ENCODE measurements at regions not wholly inside any gene's neighbourhood (a gene's known extent, or its start where the extent isn't known, plus 50 kb on each side); places are given as distances from the start of the nearest gene placed in this dataset.
"Not testable (repeated sequence)": the region's sequence is repeated elsewhere in the genome, so short reads cannot be mapped to it uniquely, and the experiment has no call there.

- H3K4me3 Mint-ChIP-seq, result peak overlapping the region; percentile 60
- H3K9me3 Mint-ChIP-seq, result no peaks in the 10 kb centered on the region
- peak overlapping the region; percentile 75 for H3K27ac Mint-ChIP-seq
- H3K36me3 Mint-ChIP-seq, result peaks cover 18% of the 10 kb centered on the region
- ATAC-seq (peak; percentile 89), DNase-seq (ENCODE audit: low spot score in 2 of 2) (peak; percentile 42 to 85)
- H3K4me1 Mint-ChIP-seq, result peaks cover 20% of the 10 kb centered on the region
Observed at GRCh38 chr12:124713436-124714082, 146.1 kb upstream of the NCOR2 start.

DNA sequence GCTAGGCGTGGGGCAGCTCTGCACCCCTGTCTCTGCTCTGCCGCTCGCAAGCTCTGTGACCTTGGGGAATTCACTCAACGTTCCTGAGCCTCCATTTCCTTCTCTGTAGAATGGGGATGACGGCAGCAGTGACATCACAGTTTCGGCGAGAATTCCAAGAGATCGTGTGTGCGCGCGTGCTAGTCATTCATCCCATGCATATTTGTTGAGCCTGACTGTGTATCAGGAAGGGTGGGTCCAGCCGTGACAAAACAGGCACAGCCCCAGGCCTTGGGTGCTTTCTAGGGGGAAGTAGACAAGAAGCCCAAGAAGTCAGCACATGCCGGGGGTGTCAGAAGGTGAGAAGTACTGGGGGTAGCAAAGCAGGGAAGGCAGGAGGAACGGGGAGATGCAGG lies 145.6 kb upstream of the NCOR2 start:
- Mint-ChIP-seq H3K9me3 (no peaks in the 10 kb centered on the region), H3K4me3 (peak overlapping the region; percentile 60), H3K36me3 (peaks cover 18% of the 10 kb centered on the region), H3K4me1 (peaks cover 20% of the 10 kb centered on the region), H3K27ac (peak overlapping the region; percentile 75)
- ATAC-seq, result no peak
- DNase-seq (ENCODE audit: low spot score in 2 of 2), result no peak

DNA sequence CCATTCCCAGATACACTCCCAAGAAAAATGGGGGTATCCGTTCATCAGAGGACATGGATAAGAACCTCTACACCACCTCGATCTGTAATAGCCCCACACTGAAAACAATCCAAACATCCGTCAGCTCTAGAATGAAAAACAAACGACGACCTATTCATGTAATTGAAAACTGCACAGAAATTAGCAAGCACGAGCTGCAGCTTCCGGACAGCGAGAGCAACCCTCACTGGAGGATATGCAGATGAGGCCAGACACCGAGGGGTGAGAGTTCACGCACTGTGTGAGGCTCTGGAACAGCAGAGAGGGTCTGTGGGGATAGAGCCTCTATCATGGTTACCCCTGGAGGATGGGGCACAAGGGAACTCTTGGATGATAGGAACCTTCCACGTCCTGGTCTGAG lies 143.9 kb upstream of the NCOR2 start:
- H3K27ac Mint-ChIP-seq, result no peak overlapping the region
- no peaks in the 10 kb centered on the region for H3K9me3 Mint-ChIP-seq
- ATAC-seq (no peak), DNase-seq (ENCODE audit: low spot score in 2 of 2) (no peak)
- H3K36me3 Mint-ChIP-seq, result peaks cover 18% of the 10 kb centered on the region
- H3K4me3 Mint-ChIP-seq, result no peak overlapping the region
- peaks cover 20% of the 10 kb centered on the region for H3K4me1 Mint-ChIP-seq

DNA sequence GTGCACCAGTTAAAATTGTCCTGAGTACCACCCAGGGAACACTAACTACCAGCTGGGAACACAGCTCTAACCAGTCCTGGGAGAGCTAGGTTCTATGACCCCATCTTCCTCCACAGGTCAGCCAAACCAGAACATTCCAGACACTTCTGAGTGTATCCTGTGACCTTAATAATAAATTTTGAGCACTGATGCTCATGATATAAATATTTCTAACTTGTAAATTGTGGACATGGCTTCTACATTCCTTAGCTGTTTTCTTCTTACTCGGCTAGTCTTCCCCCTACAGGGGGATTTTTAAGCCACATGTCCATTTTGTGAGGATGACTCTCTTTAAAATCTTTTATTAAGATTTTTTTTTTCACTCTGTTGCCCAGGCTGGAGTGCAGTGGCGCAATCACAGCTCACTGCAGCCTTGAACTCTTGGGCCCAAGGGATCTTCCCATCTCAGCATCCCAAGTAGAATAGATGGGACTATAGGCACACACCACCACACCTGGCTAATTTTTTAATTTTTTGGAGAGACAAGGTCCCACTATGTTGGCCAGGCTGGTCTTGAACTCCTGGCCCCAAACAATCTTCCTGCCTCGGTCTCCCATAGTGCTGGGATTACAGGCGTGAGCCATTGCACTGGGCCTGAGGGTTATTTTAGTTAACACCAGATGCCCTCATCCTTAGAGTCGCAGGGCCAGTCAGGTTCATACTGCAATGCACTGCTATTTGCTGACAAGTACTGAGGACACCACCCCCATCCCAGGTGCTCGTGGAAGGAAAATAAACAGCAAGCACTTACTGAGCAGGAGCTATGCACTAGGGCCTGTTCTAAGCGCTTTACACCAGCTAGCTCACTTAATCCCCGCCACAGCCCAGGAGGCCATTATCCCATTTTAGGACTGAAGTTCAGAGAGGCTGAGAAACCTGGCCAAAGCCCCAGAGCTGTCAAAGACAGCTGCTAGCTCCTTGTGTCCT lies 142.6 kb upstream of the NCOR2 start:
- no peak for DNase-seq (ENCODE audit: low spot score in 2 of 2)

GRCh38 chr12:124707316-124707715 lies 139.9 kb upstream of the NCOR2 start:
- Mint-ChIP-seq H3K4me1 (no peaks in the 10 kb centered on the region), H3K36me3 (no peaks in the 10 kb centered on the region), H3K27ac (no peak overlapping the region), H3K4me3 (no peak overlapping the region), H3K9me3 (no peaks in the 10 kb centered on the region)
- DNase-seq (ENCODE audit: low spot score in 2 of 2) (no peak), ATAC-seq (no peak)

More for the DNA sequence above, 142.6 kb upstream of the NCOR2 start:
- H3K9me3 Mint-ChIP-seq, result no peaks in the 10 kb centered on the region
- no peak overlapping the region for H3K4me3 Mint-ChIP-seq
- H3K27ac Mint-ChIP-seq, result no peak overlapping the region
- H3K4me1 Mint-ChIP-seq, result peaks cover 20% of the 10 kb centered on the region
- peaks cover 12% of the 10 kb centered on the region for H3K36me3 Mint-ChIP-seq
- ATAC-seq, result no peak

- no peak overlapping the region for H3K4me3 Mint-ChIP-seq
- H3K36me3 Mint-ChIP-seq, result no peaks in the 10 kb centered on the region
- H3K27ac Mint-ChIP-seq, result no peak overlapping the region
- DNase-seq (ENCODE audit: low spot score in 2 of 2), result no peak
- no peak for ATAC-seq
- no peaks in the 10 kb centered on the region for H3K4me1 Mint-ChIP-seq
- H3K9me3 Mint-ChIP-seq, result no peaks in the 10 kb centered on the region
Observed at GRCh38 chr12:124706363-124706762, 139.0 kb upstream of the NCOR2 start.

- Mint-ChIP-seq H3K27ac (no peak overlapping the region), H3K36me3 (no peaks in the 10 kb centered on the region), H3K4me3 (no peak overlapping the region), H3K9me3 (no peaks in the 10 kb centered on the region), H3K4me1 (no peaks in the 10 kb centered on the region)
- no peak for DNase-seq (ENCODE audit: low spot score in 2 of 2)
- ATAC-seq, result no peak
Observed at GRCh38 chr12:124705545-124706138, 138.2 kb upstream of the NCOR2 start.

GRCh38 chr12:124704619-124705018 lies 137.2 kb upstream of the NCOR2 start:
- no peak for ATAC-seq
- no peak for DNase-seq (ENCODE audit: low spot score in 2 of 2)
- Mint-ChIP-seq H3K4me1 (no peaks in the 10 kb centered on the region), H3K27ac (no peak overlapping the region), H3K4me3 (no peak overlapping the region), H3K36me3 (no peaks in the 10 kb centered on the region), H3K9me3 (no peaks in the 10 kb centered on the region)

DNA sequence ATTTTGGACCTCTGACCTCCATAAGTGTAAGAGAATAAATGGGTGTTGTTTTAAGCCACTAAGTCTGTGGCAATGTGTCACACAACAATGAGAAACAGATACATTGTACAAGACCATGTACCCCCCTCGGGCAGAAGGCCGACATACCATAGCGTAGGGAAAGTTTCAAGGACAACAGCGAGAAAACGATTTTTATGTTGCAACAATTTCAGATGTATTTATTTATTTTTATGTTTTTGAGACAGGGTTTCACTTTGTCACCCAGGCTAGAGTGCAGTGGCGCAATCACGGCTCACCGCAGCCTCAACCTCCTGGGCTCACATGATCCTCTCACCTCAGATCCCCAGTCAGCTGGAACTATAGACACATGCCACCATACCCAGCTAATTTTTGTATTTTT lies 136.4 kb upstream of the NCOR2 start:
- H3K9me3 Mint-ChIP-seq, result no peaks in the 10 kb centered on the region
- H3K36me3 Mint-ChIP-seq, result no peaks in the 10 kb centered on the region
- ATAC-seq (no peak), DNase-seq (ENCODE audit: low spot score in 2 of 2) (no peak)
- no peak overlapping the region for H3K27ac Mint-ChIP-seq
- H3K4me3 Mint-ChIP-seq, result no peak overlapping the region
- H3K4me1 Mint-ChIP-seq, result no peaks in the 10 kb centered on the region

DNA sequence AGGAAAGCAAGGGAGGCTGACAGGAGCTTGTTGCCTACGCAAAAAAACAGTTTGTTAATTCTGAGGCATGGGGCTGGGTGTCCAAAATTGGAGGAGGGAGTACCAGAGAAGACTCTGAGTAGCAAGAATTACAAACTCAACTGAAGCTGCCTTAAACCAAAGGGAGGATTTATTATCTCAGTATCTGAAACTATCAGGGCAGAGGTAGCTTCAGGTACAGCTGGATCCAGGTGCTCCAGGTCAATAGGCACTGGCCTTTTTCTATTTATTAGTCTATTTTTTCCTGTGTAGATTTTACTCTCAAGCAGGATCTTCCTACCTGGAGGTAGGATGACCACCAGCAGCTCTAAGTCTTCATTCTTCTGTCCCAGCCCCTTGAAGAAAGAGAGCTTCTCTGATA lies 135.3 kb upstream of the NCOR2 start:
- H3K36me3 Mint-ChIP-seq, result no peaks in the 10 kb centered on the region
- no peaks in the 10 kb centered on the region for H3K9me3 Mint-ChIP-seq
- ATAC-seq (no peak), DNase-seq (ENCODE audit: low spot score in 2 of 2) (no peak)
- H3K4me3 Mint-ChIP-seq, result no peak overlapping the region
- H3K27ac Mint-ChIP-seq, result no peak overlapping the region
- H3K4me1 Mint-ChIP-seq, result no peaks in the 10 kb centered on the region

DNA sequence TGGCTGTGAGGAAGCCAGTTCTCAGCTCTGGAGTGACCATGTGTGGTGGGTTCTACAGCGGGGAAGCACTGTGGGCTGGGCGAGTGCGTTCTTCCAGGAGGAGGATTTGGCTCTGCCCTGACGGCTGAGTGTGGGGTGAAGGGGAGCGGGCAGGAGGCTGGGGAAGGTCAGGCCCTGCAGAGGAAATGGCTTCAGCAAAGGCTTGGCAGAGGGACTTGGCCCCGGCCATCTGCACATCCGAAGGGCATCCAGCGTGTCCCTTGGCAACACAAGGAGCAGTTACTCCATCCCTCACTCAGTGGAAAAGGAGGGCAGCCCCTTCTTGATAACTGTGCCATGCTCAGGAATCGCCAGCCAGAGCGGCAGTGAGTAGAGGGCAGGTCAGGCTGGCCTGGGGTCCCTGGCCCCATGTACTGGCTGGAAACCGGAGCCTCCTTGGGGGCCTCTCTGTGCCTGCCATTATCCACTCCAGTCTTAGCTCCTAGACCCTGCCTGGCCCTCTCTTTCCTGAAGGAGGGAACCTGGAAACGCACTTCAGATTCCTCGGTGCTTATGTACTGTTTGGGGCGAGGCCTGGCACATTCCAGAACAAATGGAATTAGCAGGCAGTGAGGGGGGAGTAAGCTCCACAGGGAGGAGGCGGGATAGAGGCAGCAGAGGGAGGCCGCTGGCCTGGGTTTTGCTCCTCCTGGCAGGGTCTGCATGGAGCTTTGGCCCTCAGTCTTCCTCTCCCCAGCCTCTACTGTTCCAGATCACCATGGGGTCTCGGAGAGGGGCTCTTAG lies 133.6 kb upstream of the NCOR2 start:
- Mint-ChIP-seq H3K4me1 (peaks cover 8% of the 10 kb centered on the region), H3K27ac (no peak overlapping the region), H3K4me3 (no peak overlapping the region), H3K36me3 (no peaks in the 10 kb centered on the region), H3K9me3 (no peaks in the 10 kb centered on the region)
- ATAC-seq, result no peak
- DNase-seq (ENCODE audit: low spot score in 2 of 2), result no peak

DNA sequence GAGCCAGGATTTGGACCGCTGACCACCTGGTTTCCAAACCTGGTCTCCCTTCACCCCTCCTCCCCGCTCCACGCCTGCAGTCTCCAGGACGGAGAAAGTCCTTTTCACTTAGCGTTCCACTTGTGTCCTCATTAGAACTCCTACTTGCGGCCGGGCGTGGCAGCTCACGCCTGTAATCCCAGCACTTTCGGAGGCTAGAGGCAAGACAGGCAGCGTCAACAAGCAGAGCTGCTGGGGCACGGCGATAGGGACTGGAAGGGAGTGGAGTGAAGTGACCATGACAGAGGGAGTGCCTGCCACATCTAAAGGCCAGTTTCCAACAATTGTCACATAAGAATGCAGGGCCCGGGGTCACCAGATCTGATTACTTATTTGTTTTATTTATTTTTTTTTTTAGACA lies 132.5 kb upstream of the NCOR2 start:
- no peaks in the 10 kb centered on the region for H3K36me3 Mint-ChIP-seq
- no peak for ATAC-seq
- H3K9me3 Mint-ChIP-seq, result no peaks in the 10 kb centered on the region
- H3K4me3 Mint-ChIP-seq, result no peak overlapping the region
- H3K4me1 Mint-ChIP-seq, result peaks cover 17% of the 10 kb centered on the region
- no peak for DNase-seq (ENCODE audit: low spot score in 2 of 2)
- H3K27ac Mint-ChIP-seq, result no peak overlapping the region

DNA sequence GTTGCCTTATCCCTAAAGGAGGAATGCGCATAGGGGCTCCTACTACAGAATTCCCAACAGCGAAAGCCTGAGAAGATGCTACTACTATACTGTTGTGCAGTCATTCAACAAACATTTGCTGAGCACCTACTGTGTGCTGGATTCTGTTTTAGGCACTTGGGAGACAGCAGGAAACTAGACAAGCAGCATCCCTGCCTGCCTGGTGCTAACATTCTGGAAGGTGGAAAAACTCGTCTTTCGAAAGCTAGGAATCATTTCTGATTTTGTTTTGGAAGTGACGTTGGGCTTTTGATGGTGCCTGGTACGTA lies 131.5 kb upstream of the NCOR2 start:
- Mint-ChIP-seq H3K27ac (no peak overlapping the region), H3K9me3 (no peaks in the 10 kb centered on the region), H3K4me1 (peaks cover 27% of the 10 kb centered on the region), H3K4me3 (no peak overlapping the region), H3K36me3 (no peaks in the 10 kb centered on the region)
- no peak for DNase-seq (ENCODE audit: low spot score in 2 of 2)
- ATAC-seq, result no peak

GRCh38 chr12:124698211-124698997 lies 131.0 kb upstream of the NCOR2 start:
- Mint-ChIP-seq H3K27ac (no peak overlapping the region), H3K4me1 (peaks cover 28% of the 10 kb centered on the region), H3K4me3 (no peak overlapping the region), H3K9me3 (no peaks in the 10 kb centered on the region), H3K36me3 (no peaks in the 10 kb centered on the region)
- DNase-seq (ENCODE audit: low spot score in 2 of 2) (no peak), ATAC-seq (no peak)

DNA sequence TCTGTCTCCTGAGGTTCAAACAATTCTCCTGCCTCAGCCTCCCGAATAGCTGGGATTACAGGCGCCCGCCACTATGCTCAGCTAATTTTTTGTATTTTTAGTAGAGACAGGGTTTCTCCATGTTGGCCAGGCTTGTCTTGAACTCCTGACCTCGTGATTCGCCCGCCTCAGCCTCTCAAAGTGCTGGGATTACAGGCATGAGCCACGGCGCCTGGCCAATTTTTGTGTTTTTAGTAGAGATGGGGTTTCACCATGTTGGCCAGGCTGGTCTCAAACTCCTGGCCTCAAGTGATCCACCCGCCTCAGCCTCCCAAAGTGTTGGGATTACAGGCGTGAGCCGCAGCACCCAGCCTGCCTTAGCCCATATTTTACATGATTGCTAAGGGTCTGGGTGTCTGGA lies 130.3 kb upstream of the NCOR2 start:
- ATAC-seq; H3K27ac Mint-ChIP-seq; H3K36me3 Mint-ChIP-seq; DNase-seq (ENCODE audit: low spot score in 2 of 2); H3K9me3 Mint-ChIP-seq; H3K4me3 Mint-ChIP-seq: not testable (repeated sequence)
- peaks cover 28% of the 10 kb centered on the region for H3K4me1 Mint-ChIP-seq

Data from stimulated activated effector memory CD8-positive, alpha-beta T cell treated with anti-CD3 and anti-CD28 coated beads, Interleukin-12 subunit alpha, Interleukin-12 subunit beta, amount 100 ng/mL, for 72 hours (primary cell).